NCI-H146 (cell line): ENCODE measurements at regions not wholly inside any gene's neighbourhood (a gene's known extent, or its start where the extent isn't known, plus 50 kb on each side); places are given as distances from the start of the nearest gene placed in this dataset.

Source experiments
- DNase-seq: peaks from one replicate; lab custom pipeline; 2025; lab: John Stamatoyannopoulos, UW

- no peak for DNase-seq
Measured at GRCh38 chr15:31871166-31871886, 159.0 kb upstream of the CHRNA7 start.

- DNase-seq, result no peak
Measured at GRCh38 chr15:31871887-31872281, 158.4 kb upstream of the CHRNA7 start.

- no peak for DNase-seq
Measured at GRCh38 chr15:31887246-31887645, 143.1 kb upstream of the CHRNA7 start.

- no peak for DNase-seq
Measured at GRCh38 chr15:31892513-31892912, 137.8 kb upstream of the CHRNA7 start.

- no peak for DNase-seq
Measured at GRCh38 chr15:31893780-31894179, 136.5 kb upstream of the CHRNA7 start.

- DNase-seq, result no peak
Measured at GRCh38 chr15:31897746-31898145, 132.6 kb upstream of the CHRNA7 start.

- no peak for DNase-seq
Measured at GRCh38 chr15:31901501-31901900, 128.8 kb upstream of the CHRNA7 start.

- DNase-seq, result no peak
Measured at GRCh38 chr15:31905054-31905453, 125.3 kb upstream of the CHRNA7 start.

- DNase-seq, result no peak
Measured at GRCh38 chr15:31925541-31925940, 104.8 kb upstream of the CHRNA7 start.

GRCh38 chr15:31930967-31931366, 99.3 kb upstream of the CHRNA7 start:
- DNase-seq, result no peak

- DNase-seq, result no peak
Measured at GRCh38 chr15:31932576-31932975, 97.7 kb upstream of the CHRNA7 start.

- no peak for DNase-seq
Measured at GRCh38 chr15:31934821-31935220, 95.5 kb upstream of the CHRNA7 start.

GRCh38 chr15:31953478-31953877, 76.8 kb upstream of the CHRNA7 start:
- no peak for DNase-seq

- DNase-seq, result no peak
Measured at GRCh38 chr15:31954374-31955172, 75.7 kb upstream of the CHRNA7 start.

- DNase-seq, result no peak
Measured at GRCh38 chr15:31955734-31956133, 74.6 kb upstream of the CHRNA7 start.

GRCh38 chr15:31957581-31957980, 72.7 kb upstream of the CHRNA7 start:
- DNase-seq, result no peak

GRCh38 chr15:31964586-31965307, 65.6 kb upstream of the CHRNA7 start:
- DNase-seq, result no peak

- DNase-seq, result no peak
Measured at GRCh38 chr15:31970007-31970406, 60.3 kb upstream of the CHRNA7 start.

- DNase-seq, result no peak
Measured at GRCh38 chr15:31973197-31973596, 57.1 kb upstream of the CHRNA7 start.

- DNase-seq, result no peak
Measured at GRCh38 chr15:31974154-31974794, 56.0 kb upstream of the CHRNA7 start.

GRCh38 chr15:31974855-31975829, 55.2 kb upstream of the CHRNA7 start:
- DNase-seq, result no peak
